Esophagus muscularis mucosa (tissue), 3 donors: ENCODE measurements at regions not wholly inside any gene's neighbourhood (a gene's known extent, or its start where the extent isn't known, plus 50 kb on each side); places are given as distances from the start of the nearest gene placed in this dataset.

Experiments
- POLR2A ChIP-seq: fragments of 450-650 bp; IDR thresholded peaks from one replicate; pipeline ENCODE4 v1.6.1; 2017; ENCODE audit warnings: antibody characterized with exemption, moderate library complexity, mild to moderate bottlenecking, low read depth
- TF ChIP-seq, protein P1 (sequence below), 3 experiments: fragments of 200-600 bp in 2 of 3; fragments of 450-650 bp in 1 of 3; sonication (generic) in 2 of 3; IDR thresholded peaks; one replicate each; pipeline ENCODE4 v1.5.1; 2017 to 2019; ENCODE audit warnings: antibody characterized with exemption in 3 of 3, mild to moderate bottlenecking in 2 of 3, moderate library complexity in 1 of 3

DNA sequence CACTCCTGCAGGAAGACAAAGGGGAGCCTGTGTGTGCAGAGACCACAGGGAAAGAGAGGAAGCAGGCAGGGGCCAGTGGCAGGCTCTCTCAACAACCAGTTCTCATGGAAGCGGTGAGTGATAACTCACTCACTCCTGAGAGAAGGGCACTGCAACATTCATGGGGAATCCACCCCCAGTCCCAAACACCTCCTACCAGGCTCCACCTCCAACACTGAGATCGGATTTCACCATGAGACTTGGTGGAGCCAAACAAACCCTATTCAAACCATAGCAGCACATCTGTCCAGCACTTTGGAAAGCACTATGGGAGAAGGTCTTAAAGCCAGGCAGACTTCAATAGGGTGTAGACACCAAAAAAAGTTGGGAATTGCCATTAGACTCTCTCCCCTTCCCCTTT is 345.7 kb upstream of the SPRED2 start:
- TF ChIP-seq, protein P1, sequence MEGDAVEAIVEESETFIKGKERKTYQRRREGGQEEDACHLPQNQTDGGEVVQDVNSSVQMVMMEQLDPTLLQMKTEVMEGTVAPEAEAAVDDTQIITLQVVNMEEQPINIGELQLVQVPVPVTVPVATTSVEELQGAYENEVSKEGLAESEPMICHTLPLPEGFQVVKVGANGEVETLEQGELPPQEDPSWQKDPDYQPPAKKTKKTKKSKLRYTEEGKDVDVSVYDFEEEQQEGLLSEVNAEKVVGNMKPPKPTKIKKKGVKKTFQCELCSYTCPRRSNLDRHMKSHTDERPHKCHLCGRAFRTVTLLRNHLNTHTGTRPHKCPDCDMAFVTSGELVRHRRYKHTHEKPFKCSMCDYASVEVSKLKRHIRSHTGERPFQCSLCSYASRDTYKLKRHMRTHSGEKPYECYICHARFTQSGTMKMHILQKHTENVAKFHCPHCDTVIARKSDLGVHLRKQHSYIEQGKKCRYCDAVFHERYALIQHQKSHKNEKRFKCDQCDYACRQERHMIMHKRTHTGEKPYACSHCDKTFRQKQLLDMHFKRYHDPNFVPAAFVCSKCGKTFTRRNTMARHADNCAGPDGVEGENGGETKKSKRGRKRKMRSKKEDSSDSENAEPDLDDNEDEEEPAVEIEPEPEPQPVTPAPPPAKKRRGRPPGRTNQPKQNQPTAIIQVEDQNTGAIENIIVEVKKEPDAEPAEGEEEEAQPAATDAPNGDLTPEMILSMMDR (IDR thresholded peaks at IDR 0.05), result no peak
- no peak for TF ChIP-seq POLR2A
